Fibroblast of the aortic adventitia (primary cell): ENCODE measurements at regions not wholly inside any gene's neighbourhood (a gene's known extent, or its start where the extent isn't known, plus 50 kb on each side); places are given as distances from the start of the nearest gene placed in this dataset.

Source experiments
- DNase-seq: peaks from one replicate; pipeline ENCODE4 v3.0.0-alpha.2; 2010; ENCODE audit warnings: low read depth
- H3K4me3 ChIP-seq: 2 replicates; pipeline ENCODE4 v1.5.1; 2011; ENCODE audit warnings: low read depth, mild to moderate bottlenecking, control low read depth, low read length, moderate library complexity
- CTCF ChIP-seq: IDR thresholded peaks from 2 replicates; pipeline ENCODE4 v1.5.1; 2011; ENCODE audit warnings: mild to moderate bottlenecking, low read length, control low read depth, inconsistent platforms; ENCODE audit not compliant: insufficient read depth

- DNase-seq, result no peak
- TF ChIP-seq CTCF, result no peak
- H3K4me3 ChIP-seq, result no peak overlapping the region
Measured at GRCh38 chr11:134915881-134916280, 503.8 kb upstream of the B3GAT1 start.

DNA sequence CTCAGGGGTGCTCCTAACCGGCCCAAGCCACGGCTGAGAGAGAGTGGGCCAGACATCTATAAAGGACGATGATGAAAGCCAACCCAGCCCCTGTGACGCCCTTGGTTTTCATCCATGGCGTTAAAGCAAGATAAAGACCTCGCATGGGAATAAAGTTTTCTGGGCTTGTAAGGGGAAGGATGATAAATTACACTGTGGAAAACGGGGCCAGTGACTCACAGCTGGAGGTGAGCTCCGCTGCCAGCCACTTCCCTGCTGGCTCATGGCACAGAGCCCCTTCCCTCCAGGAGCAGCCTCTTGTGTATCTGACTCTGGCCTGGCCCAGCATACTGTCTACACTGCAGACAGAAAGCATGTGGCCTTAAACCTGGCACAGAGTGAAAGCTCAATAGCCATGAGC is 503.2 kb upstream of the B3GAT1 start:
- no peak overlapping the region for H3K4me3 ChIP-seq
- TF ChIP-seq CTCF, result no peak
- DNase-seq, result peak; percentile 87

DNA sequence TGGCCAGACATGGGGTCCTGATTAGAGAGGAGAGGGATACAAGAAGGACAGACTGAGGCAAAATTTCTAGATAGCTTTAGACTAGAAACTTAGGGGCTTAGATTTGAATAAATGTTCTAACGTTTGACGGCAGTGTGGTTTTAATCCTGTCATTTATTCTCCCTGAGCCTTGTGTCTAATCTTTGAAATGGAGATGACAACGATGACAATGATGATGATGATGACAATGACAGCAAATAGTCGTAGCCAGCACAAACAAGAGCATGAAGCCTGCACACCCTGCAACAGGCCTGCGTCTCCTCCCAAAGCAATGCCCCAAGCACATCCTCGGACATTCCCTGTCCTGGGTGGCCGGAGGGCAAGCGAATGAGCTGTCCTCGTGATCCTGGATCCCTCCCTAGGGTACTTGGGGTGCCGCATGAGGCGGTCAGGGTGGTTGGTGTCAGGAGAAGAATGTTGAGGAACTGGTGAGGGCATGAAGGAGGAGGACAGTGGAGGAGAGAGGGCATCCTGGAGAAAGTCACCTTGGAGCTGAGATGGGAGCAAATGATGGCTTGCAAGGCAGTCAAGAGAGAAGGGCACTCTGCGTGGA is 502.1 kb upstream of the B3GAT1 start:
- TF ChIP-seq CTCF, result no peak
- no peak overlapping the region for H3K4me3 ChIP-seq
- no peak for DNase-seq

DNA sequence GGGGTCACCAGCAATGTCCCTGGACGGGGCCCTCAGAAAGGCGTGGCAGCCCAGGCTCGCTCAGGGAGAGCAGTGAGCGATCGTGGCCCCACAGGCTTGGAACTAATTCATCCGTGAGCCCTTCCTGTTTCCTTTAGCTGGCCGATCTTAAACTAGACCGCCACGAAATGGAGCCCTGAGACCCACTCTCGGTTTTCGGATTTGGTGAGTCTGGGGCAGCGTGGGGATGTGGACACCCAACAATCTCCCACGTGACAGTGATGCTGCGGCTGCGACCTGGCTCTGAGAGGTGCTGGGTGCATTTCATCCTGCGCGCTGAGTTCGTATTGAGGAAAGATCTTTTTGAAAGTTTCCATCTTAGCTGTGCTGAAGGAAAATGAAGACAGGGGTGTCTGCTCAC is 501.3 kb upstream of the B3GAT1 start:
- H3K4me3 ChIP-seq, result no peak overlapping the region
- DNase-seq, result no peak
- TF ChIP-seq CTCF, result no peak

- TF ChIP-seq CTCF, result no peak
- DNase-seq, result no peak
- no peak overlapping the region for H3K4me3 ChIP-seq
Measured at GRCh38 chr11:134911514-134912180, 499.6 kb upstream of the B3GAT1 start.

- no peak overlapping the region for H3K4me3 ChIP-seq
- TF ChIP-seq CTCF, result no peak
- no peak for DNase-seq
Measured at GRCh38 chr11:134908583-134908982, 496.5 kb upstream of the B3GAT1 start.

- no peak for DNase-seq
- no peak overlapping the region for H3K4me3 ChIP-seq
- TF ChIP-seq CTCF, result no peak
Measured at GRCh38 chr11:134907636-134908035, 495.6 kb upstream of the B3GAT1 start.
